ENCODE measurements at regions not wholly inside any gene's neighbourhood (a gene's known extent, or its start where the extent isn't known, plus 50 kb on each side); places are given as distances from the start of the nearest gene placed in this dataset.

DNA sequence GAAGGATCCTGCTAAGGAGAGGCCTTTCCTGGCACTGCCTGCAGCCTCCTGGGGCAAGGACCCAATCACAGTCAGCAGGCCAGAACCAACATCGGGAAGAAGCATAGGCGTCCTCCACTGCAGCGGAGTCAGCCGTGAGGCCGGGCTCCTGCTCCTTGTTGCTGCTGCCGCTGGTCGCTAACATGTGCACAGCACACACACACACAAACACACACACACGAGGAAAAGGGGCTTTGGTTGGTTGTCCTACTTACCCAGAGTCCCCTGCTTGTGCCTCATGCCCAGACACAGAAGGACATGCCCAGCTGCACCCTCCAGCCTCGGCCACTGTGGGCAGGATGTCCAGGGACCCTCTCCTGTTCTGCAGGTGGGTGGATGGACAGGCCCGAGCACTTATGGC lies 209.4 kb downstream of the GLI2 start:
- H3K27ac ChIP-seq, result no peak overlapping the region
- no peak for DNase-seq (ENCODE audit: low read depth, low spot score)

DNA sequence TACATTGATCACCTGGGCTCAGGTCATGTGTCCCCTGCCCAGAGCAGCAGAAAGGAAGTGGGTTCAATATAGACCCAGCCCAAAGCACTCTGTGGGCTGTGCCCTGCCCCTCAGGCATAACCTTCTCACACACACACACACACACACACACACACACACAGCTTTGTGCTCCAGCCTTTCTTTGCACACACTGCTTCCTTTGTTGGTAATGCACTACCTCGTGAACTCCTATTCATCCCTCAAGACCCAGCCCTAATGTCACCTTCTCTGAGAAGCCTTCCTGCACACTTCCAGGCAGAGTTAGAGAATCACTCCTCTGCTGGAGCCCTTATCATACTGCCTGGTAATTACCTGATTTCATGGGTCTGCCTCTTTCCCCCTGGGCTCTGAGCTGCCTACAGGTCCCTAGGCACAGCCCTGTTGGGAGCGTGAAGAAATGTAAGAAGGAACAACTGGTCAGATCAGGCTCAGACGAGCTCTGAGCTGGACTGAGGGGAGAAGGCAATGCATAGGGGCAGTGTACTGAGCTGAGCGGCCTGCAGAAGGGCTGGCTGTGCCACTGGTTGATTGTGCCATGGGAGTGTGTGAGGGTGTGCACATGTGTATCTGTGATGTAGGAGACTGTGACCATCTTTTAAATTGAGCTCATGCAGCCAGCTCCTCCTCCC lies 210.3 kb downstream of the GLI2 start:
- no peak overlapping the region for H3K27ac ChIP-seq
- DNase-seq (ENCODE audit: low read depth, low spot score), result no peak

DNA sequence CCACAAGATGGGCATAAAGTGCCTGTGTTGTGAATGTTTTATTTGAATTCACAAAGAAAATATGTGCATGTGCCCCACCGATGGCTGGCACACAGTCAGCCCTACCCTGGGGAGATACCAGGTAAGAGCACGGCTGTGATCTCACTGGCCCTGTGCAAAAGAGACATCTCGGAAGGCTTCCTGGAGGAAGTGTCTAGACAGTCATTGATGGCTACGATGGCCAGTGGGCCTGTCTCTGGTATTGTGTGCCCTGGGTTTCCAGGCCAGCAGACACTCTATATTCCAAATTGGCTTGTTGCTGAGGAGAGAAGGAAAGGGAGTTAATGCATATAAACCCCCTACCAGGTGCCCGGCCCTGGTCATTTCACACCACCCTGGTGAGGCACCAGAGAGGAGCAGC lies 211.7 kb downstream of the GLI2 start:
- H3K27ac ChIP-seq, result no peak overlapping the region
- DNase-seq (ENCODE audit: low read depth, low spot score), result no peak

DNA sequence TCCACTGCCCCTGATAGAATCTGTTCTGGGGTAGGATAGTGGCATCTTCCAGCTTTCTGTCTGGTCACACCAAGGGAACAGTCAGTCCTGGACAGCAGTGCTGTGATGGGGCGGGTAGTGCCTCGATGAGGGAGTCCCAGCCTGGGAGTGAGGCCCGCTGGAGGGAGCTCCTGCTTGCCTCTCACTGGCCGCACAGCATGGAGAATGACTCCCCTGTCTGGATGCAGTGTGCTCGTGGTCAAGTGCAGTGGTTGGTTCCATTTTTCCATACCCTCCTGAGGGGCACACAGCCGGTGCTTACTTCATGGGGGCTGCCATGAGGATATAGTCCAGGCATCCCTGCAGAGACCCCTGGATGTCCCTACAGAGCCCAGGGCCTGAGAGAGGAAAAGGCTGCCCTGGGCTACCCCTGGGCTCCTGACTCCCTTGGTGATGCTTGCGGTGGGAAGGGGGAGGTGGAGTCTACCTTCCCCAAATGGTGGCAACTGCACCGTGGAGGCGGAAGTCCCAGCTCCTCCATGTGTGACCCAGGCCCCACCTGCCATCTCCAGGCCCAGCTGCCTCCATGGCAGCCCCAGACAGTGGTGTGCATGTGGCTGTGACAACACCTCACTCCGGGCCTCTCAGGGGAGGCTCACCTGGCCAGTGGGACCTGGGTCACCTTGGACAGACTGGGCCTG lies 212.5 kb downstream of the GLI2 start:
- DNase-seq (ENCODE audit: low read depth, low spot score), result no peak
- H3K27ac ChIP-seq, result no peak overlapping the region

DNA sequence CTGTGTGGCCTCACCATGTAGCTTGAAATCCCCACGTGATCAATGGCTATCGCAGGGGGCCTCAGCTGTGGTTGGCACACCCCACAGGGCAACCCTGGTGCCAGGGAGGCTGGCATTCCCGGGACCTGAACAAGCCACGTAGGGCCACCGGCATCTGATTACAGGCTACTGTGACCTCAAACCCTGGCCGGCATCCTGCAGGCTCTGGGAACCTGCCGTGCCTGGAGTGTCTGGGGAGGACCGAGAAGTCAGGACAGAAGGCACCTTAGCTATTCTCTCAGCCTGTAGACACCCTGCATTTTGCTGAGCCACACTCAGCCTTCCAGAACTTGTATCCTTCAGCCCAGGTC lies 213.0 kb downstream of the GLI2 start:
- DNase-seq (ENCODE audit: low read depth, low spot score), result no peak

DNA sequence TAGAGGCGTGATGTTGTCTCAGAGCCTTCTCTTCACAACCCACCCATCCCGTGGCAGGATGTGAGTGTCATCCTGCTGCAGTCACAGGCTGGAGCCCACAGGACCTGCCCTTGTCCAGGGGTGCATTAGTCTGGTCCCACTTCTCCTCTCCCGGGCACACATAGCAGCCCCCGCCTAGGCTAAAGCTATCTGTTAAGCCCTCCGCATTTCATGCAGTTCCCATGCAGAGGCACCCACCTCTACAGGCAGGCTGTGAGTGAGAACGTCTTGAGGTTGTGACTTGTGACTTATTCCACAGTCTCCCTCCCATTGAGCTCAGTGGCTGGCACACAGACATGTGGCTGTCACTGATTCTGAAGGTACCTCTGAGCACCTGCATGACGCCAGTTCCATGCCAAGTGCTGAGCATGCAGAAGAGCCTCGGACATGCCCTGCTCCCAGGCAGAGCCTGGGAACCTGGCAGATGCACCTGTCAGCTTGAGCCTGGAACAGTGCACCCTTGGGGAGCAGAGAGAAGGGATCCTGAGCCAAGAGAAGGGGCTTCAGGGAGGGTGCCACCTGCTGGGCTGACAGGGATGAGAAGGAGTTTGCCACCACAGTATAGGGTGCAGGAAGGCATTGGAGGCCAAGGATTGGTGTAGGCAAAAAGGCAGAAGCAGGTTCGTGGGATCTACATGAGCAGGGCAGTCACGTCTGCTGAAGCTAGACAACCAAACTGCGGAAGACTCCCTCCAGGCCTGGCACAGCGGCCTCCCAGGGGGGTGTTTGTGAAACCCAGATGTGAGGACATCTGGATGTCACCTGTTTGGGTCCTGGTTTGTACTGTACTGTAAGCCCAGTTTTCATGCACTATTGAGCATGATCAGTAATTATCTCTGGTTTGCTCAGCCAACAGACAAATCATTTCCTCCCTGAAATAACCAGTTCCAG lies 213.6 kb downstream of the GLI2 start:
- no peak for DNase-seq (ENCODE audit: low read depth, low spot score)
- H3K27ac ChIP-seq, result no peak overlapping the region

More for the DNA sequence above, 213.0 kb downstream of the GLI2 start:
- no peak overlapping the region for H3K27ac ChIP-seq

DNA sequence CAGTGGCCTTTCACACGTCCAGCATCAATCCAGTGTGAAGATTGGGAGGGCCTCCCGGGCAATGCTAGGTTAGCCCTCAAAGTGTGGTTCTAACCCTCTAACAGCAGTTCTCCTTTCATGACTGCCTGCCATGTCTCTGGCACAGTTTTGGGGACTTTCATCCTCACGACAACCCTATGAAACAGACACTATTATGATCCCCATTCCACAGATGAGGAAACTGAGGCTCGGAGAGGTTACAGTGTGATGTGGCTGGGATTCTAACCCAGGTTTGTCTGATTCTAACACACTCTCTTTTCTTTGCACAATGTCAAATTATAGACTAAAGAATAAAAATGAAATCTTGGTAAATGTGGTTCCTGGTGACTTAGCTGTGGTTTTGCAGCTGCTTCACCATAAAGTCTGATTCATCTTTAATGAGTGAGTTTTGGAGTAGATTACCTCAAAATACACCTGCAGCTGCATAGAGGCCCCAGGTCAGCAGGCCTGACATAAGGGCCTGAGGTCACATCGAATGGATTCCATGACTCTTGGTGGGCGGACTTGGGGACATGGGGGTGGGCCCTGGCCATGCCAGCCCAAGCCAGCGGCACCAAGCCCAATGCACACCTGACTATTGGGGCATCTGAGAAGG lies 214.4 kb downstream of the GLI2 start:
- DNase-seq (ENCODE audit: low read depth, low spot score), result no peak

DNA sequence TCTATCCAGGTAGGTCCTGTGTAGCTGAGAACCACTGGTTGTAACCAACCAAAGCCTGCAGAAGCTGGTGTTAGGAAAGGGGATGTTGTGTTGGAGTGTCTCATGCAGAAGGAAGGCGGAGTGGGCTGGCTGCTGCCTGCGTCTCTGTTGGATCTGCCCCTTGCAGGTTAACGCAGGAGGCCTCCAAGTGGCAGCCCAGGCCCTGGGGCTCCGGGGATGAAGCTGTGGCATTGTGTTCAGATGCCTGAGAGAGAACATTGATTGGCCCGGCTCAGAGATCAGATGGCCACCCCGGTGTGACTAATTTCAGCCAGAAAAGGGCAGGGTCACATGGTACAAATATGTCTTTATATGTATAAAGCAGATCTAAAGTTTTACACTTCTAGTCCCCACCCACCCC lies 216.0 kb downstream of the GLI2 start:
- H3K27ac ChIP-seq, result no peak overlapping the region
- no peak for DNase-seq (ENCODE audit: low read depth, low spot score)

More for the DNA sequence above, 214.4 kb downstream of the GLI2 start:
- H3K27ac ChIP-seq, result no peak overlapping the region

DNA sequence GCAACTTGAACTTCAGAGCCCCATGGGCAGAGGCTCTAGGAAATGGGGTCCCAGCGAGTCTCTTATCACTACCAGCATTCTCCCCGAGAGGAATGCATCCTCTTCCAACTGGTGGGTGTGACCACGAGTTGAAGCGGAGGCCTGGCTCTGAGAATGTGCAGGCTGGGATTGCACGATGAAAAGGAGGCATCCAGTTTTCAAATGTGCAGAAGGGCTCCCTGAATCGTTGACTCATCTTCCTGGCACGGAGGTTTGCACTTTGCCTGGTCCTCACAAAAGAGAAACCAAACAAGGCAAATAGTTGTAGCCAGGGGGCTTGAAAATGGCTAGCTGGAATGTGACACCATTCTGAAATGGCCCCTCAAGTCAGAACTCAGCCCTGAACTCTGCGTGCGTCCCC lies 216.7 kb downstream of the GLI2 start:
- H3K27ac ChIP-seq, result no peak overlapping the region
- no peak for DNase-seq (ENCODE audit: low read depth, low spot score)

DNA sequence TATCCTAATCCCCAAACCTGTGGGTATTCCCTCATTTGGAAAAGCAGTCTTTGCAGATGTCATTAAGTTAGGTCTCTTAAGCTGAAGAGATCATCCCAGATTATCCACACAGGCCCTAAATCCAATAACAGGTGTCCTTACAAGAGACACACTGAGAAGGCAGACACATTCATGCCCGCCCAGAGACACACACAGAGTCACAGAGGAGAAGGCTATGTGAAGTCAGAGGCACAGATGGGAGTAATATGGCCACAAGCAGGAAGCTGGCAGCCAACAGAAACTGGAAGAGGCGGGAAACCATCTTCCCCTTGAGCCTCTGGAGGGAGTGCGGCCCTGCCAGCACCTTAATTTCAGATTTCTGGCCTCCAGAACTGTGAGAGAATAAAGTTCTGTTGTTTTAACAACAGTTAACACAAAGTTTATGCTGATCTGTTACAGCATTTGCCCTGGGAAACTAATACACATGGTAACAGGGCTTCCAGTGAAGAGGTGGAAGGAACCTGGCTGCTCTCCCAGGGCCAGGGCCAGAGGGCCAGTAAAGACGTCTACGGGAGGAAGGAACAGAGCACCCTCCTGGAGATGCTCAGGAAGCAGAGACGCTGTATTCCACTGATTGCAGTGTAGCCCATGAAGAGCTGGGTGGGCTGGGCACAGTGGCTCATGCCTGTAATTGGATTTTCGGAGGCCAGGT lies 217.5 kb downstream of the GLI2 start:
- H3K27ac ChIP-seq, result no peak overlapping the region
- no peak for DNase-seq (ENCODE audit: low read depth, low spot score)

DNA sequence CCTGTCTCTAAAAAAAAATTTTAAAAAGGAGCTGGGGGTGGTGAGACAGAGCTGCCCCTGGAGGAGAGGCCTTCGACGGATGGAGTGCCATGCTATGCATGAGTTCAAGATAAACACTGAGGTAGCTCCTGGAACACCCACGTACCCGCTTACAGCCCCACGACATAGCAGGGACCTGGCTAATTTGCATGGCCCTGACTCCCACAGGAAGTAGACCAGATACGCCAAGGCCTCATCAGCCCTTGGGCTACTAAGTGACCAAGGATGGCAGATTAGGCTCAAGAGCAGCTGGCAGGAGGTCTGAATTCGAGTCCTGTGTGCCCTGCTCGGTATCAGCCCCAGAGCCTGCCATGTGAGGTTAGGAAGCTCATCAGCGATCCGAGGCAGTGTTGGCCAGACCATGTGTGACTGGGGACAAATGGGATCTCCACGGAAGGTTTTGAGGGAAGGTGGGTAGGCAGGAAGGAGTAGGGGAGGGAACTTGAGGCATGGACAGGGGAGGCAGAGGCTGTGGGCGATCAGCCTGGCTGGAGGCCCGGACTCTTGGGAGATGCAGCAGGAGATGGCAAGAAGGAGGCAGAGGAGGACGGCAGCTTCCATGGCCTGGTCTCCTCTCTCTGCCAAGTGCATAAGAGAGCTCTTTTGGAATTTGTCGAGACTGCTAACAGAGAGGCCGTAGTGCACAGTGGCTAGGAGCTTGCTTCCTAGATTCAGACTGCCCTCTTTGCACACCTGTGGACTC lies 218.3 kb downstream of the GLI2 start:
- DNase-seq (ENCODE audit: low read depth, low spot score), result no peak
- H3K27ac ChIP-seq, result no peak overlapping the region

DNA sequence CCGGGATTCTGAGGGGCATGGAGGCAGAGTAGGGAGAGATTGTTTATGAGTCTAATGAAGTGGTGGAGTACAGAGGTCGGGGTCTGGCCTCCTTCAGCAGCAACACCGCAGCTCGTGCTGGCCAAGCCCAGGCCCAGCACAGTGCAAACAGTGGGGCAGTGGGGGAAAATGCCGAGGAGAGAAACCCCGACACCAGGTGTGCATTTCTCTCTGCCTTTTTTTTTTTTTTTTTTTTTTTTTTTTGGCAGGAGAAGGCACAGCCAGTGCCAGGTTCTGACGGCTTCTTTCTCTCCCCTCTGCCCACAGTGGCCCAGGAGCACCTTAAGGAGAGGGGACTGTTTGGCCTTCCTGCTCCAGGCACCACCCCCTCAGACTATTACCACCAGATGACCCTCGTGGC lies 219.3 kb downstream of the GLI2 start:
- DNase-seq (ENCODE audit: low read depth, low spot score), result no peak
- H3K27ac ChIP-seq, result no peak overlapping the region

DNA sequence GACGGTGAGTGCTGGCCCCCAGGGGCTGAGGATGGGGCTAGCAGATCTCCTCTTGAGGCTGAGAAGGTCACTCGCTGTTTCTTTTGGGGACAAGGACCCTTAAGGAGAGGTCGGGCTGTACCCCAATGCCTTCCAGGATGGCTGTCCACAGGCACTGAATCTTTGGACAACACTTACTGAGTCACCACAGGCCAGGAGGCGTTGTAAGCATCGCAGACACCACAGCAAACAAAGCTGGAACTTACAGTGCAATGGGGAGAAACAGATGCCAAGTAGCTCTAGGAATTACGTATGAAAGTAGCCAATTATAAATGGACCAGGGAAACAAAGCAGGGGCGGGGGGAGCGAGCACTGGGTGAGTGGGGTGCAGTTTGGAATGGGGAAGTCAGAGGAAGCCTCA lies 219.8 kb downstream of the GLI2 start:
- H3K27ac ChIP-seq, result no peak overlapping the region
- no peak for DNase-seq (ENCODE audit: low read depth, low spot score)

DNA sequence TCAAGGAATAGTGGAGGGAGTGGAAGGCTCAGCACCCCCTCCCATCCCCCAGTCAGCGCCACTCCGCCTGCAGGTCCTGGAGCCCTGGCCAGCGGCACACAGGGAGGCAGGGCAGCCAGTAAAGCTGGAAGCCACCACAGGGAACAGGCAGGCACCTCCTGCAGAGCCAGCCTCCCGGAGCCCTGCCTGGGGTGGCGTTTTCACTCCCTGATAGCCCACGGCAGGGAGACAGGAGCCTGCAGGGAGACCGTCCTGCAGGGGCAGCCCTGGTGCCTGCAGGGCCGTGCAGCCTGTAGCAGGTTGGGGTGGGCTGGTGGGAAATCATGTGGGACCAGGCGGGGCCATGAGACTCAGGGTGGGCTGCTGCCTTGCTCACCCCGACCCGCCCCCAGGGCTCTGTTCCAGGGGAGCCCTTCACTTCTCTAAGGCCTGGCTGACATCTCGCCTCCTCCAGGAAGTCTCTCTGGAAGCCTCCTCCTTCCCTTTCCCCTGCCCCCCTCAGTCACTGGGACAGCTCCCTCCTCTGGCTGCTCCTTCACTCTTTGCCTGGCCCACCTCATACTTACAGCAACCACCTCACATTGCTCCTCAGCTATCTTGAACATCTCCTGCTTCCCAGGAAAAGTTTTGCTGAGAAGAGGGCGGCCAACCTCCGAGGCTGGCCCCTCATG lies 221.0 kb downstream of the GLI2 start:
- DNase-seq (ENCODE audit: low read depth, low spot score), result no peak
- H3K27ac ChIP-seq, result no peak overlapping the region

DNA sequence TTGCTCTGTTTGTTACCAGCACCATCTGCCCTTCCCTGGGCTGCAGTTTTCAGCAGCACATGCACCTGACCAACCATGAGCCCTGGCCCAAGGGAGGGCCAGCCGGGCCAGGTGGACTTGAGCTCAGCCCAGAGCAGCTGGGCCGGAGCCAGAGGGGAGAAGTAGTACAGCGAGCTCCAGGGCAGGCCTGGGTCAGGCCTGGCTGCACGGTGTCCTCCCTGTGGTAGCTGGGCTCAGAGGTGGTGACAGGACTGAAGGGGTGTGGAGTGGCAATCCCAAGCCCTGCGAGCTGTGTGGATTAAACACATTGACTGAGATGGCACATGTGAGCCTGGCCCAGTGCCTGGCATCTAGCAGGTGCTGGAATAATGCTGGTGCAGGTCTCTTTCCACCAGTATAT lies 222.2 kb downstream of the GLI2 start:
- DNase-seq (ENCODE audit: low read depth, low spot score), result no peak
- H3K27ac ChIP-seq, result no peak overlapping the region

DNA sequence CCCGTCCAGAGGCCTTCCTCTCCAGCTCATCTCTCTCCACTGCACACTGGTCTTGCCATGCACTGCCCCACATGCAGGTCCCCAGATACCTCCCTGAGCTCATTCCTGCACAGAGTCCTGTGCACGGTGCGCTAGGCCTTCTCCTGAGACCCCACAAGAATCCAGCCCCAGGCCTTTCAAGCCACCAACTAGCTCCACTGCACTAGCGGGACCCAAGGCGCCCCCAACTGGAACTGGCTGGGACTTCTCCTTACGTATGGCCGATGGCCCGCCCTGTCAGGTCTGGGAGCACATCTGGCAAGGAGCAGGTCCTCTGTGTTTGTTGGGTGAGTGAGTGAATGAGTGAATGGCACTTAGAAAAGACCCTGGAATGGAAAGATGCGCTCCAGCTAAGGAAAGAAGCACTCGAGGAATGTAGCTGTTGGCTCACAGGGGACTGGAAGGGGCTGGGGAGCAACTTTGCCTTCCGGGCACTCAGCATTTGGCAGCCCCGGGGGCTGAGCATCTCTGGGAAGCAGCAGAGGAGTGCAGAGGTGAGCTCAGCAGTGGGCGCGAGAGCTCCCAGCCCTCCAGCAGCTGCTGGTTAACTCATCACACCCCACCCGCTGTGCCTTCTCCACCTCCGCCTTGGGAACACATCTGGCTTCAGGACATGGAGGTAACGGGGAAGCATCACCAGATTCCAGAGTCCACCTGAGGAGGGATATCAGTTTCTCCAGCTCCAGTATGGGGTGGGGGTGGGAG lies 223.1 kb downstream of the GLI2 start:
- DNase-seq (ENCODE audit: low read depth, low spot score), result no peak
- H3K27ac ChIP-seq, result no peak overlapping the region

DNA sequence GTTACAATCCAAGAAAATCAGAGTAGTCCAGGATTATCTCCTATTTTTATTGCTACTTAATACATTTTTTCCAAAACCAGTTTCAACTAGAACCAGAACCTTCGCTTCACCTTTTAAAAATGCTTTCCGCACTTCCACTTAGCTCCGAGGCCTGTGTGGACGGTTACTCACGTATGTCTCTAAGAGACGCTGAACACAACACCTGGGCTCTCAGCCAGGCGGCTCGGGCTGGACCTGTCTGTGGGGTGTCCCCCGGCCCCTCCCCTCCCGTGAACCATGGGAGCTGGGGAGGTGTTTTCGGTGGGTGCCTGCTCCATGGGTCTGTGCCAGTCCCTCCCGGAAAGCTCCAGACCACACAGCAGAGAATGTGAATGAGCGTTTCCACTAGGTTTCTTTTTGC lies 223.8 kb downstream of the GLI2 start:
- DNase-seq (ENCODE audit: low read depth, low spot score), result peak; percentile 44
- H3K27ac ChIP-seq, result no peak overlapping the region

DNA sequence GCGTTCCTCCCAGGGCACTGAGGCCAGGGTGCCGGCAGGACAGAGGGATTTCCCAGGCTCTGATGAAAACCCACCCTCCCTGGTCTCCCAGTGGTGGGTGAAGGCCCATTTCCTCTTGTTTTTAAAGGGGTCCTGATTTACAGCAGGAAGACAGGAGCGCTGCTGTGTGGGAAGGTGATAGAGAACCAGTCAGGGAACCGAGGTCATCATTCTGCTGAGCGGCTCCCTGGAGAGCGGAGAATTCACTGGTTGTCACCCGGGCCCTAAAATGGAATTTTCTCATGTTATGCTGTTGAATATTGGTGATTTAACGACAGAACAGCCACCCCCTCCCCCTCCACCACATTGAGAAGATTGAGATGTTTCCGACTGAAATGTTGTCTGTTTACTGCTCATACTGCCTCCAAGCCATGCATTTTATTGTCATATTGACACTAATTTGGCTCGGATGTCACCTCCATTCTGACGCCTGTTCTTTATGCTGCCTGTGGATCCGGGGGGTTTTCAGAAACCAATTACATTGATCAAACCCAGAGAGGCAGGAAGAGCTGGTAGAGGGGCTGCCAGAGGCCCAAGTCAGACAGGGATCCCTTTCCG lies 225.2 kb downstream of the GLI2 start:
- no peak overlapping the region for H3K27ac ChIP-seq
- no peak for DNase-seq (ENCODE audit: low read depth, low spot score)
